Right lobe of liver (tissue), 4 donors: ENCODE measurements at regions not wholly inside any gene's neighbourhood (a gene's known extent, or its start where the extent isn't known, plus 50 kb on each side); places are given as distances from the start of the nearest gene placed in this dataset.

ENCODE experiments used
- CTCF ChIP-seq, 4 donors: fragments of 200-600 bp in 3 of 4; fragments of 450-650 bp in 1 of 4; IDR thresholded peaks; one replicate each; pipeline versions ENCODE4 v1.5.1 to v1.8.0; 2016 to 2022; ENCODE audit warnings: antibody characterized with exemption in 4 of 4, mild to moderate bottlenecking in 2 of 4
- POLR2A ChIP-seq: fragments of 450-650 bp; IDR thresholded peaks from one replicate; pipeline ENCODE4 v1.6.1; 2017; ENCODE audit warnings: antibody characterized with exemption, mild to moderate bottlenecking
- donor health status: DM: no; HTN: no; CAD: no.
- donor health status: DM: no; HTN: no; CAD: no.
- donor health status: DM: no; HTN: yes; CAD: no.

GRCh38 chr10:22477334-22478287 lies 132.3 kb downstream of the SPAG6 start:
- TF ChIP-seq CTCF (IDR thresholded peaks at IDR 0.05) (no peak), POLR2A (no peak)
